PFSK-1 (cell line): ENCODE measurements at regions not wholly inside any gene's neighbourhood (a gene's known extent, or its start where the extent isn't known, plus 50 kb on each side); places are given as distances from the start of the nearest gene placed in this dataset.

Experiments used
- FOXP2 ChIP-seq: optimal IDR thresholded peaks from 2 replicates; pipeline ENCODE3; 2011; ENCODE audit warnings: borderline replicate concordance, control low read depth, inconsistent platforms; ENCODE audit not compliant: insufficient read depth; ENCODE audit errors: extremely low read length, extremely low read depth
- POLR2AphosphoS5 ChIP-seq: IDR thresholded peaks from 2 replicates; pipeline ENCODE4 v1.6.1; 2012; ENCODE audit warnings: low read depth, mild to moderate bottlenecking, control low read depth, low read length, moderate library complexity
- SIN3A ChIP-seq: IDR thresholded peaks from 2 replicates; pipeline ENCODE4 v1.6.1; 2012; ENCODE audit warnings: mild to moderate bottlenecking, low read length, moderate library complexity, borderline replicate concordance; ENCODE audit not compliant: insufficient read depth
- TAF1 ChIP-seq: IDR thresholded peaks from 2 replicates; pipeline ENCODE4 v1.6.1; 2012; ENCODE audit warnings: low read length, control low read depth, borderline replicate concordance; ENCODE audit not compliant: insufficient read depth
- TF ChIP-seq, protein P1 (sequence below), 2 experiments: IDR thresholded peaks; 2 replicates each; pipeline versions ENCODE4 v1.6.1 to v1.8.0; 2011 to 2012; ENCODE audit warnings: low read depth in 2 of 2, low read length in 2 of 2, control low read depth in 1 of 2, inconsistent platforms in 1 of 2, mild to moderate bottlenecking in 1 of 2, moderate library complexity in 1 of 2; ENCODE audit not compliant: insufficient read depth in 1 of 2

DNA sequence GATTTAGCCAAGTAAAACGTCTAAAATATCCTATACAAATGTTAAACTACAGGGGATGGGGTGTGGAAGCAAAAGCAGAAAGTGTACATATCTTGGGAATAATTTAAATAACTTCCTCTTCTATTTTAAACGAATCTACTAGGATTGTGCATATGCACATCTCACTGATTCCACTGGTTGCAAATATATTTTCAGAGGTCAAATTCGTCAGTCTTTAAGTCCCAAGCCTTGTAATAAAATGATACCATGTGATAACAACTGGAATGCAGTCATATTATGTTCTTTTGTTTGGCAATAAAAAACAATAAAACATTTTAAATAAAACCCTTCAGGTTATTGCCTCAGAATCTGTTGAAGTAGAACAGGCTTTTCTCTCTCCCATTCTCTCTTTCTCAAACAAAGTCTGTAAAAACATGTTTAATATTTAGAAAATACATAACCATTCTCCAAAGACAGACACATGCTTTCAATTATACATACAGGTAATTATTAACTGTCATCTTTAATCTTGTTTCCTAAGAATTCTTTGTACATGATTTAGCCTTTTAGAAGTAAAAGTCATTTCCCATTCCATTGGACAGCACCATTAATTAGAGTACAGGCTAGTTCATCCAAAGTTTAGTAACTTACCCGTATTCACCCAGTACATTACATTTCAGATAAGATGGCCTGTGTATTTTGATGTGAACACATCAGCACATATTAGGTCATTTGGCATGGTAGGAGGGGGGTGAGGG is 421.1 kb downstream of the PCDH7 start:
- TF ChIP-seq POLR2AphosphoS5 (no peak), TAF1 (no peak), SIN3A (no peak), FOXP2 (no peak)
- TF ChIP-seq, protein P1, sequence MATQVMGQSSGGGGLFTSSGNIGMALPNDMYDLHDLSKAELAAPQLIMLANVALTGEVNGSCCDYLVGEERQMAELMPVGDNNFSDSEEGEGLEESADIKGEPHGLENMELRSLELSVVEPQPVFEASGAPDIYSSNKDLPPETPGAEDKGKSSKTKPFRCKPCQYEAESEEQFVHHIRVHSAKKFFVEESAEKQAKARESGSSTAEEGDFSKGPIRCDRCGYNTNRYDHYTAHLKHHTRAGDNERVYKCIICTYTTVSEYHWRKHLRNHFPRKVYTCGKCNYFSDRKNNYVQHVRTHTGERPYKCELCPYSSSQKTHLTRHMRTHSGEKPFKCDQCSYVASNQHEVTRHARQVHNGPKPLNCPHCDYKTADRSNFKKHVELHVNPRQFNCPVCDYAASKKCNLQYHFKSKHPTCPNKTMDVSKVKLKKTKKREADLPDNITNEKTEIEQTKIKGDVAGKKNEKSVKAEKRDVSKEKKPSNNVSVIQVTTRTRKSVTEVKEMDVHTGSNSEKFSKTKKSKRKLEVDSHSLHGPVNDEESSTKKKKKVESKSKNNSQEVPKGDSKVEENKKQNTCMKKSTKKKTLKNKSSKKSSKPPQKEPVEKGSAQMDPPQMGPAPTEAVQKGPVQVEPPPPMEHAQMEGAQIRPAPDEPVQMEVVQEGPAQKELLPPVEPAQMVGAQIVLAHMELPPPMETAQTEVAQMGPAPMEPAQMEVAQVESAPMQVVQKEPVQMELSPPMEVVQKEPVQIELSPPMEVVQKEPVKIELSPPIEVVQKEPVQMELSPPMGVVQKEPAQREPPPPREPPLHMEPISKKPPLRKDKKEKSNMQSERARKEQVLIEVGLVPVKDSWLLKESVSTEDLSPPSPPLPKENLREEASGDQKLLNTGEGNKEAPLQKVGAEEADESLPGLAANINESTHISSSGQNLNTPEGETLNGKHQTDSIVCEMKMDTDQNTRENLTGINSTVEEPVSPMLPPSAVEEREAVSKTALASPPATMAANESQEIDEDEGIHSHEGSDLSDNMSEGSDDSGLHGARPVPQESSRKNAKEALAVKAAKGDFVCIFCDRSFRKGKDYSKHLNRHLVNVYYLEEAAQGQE (IDR thresholded peaks at IDR 0.05; ENCODE audit: insufficient read depth in 1 of 2, low read depth in 2 of 2, low read length in 2 of 2) = no peak
